GM12878 (cell line): ENCODE measurements at regions not wholly inside any gene's neighbourhood (a gene's known extent, or its start where the extent isn't known, plus 50 kb on each side); places are given as distances from the start of the nearest gene placed in this dataset.

Experiments used
- ATAC-seq: fragments of 200-7000 bp; cut with Tn5 transposase; 3 replicates; pipeline ENCODE4 v1.9.1; 2020; ENCODE audit warnings: mild to moderate bottlenecking, moderate library complexity
- BruUV-seq: library from RNA; stranded (reverse); fragments of 400-500 nt; replicated peaks from 2 replicates; lab custom pipeline; 2021; lab: Mats Ljungman, UMichigan
- CTCF ChIA-PET: fragments of 300-600 bp; sonication (Branson Sonifier 250); formaldehyde crosslinking; extraction: SDS; loops from one replicate; lab custom pipeline; 2021; ENCODE audit warnings: inconsistent platforms; lab: Yijun Ruan, JAX
- POLR2A ChIA-PET: fragments of 350-600 bp; formaldehyde crosslinking; extraction: SDS; loops from one replicate; lab custom pipeline; 2021; ENCODE audit warnings: inconsistent platforms; lab: Charles Lee
- RAD21 ChIA-PET: fragments of 300-600 bp; sonication (Branson Sonifier 250); formaldehyde crosslinking; loops from one replicate; lab custom pipeline; 2023; ENCODE audit warnings: antibody characterized with exemption; ENCODE audit not compliant: unreplicated experiment; lab: Charles Lee
- SMC1A ChIA-PET: fragments of 300-600 bp; sonication (Branson Sonifier 250); formaldehyde crosslinking; loops from one replicate; lab custom pipeline; 2023; ENCODE audit not compliant: unreplicated experiment, uncharacterized antibody; lab: Charles Lee
- DNase-seq: peaks from one replicate; pipeline ENCODE4 v3.0.0-alpha.2; 2011; ENCODE audit warnings: low read depth, low spot score
- FAIRE-seq: peaks from 3 replicates; lab custom pipeline; 2011; peaks lifted over from hg19 to GRCh38; lab: Jason Lieb, UNC
- H2AFZ ChIP-seq: 2 replicates; pipeline ENCODE4 v1.6.0; 2011; ENCODE audit warnings: low read depth, low read length, control low read depth; ENCODE audit not compliant: control insufficient read depth
- H3K27ac ChIP-seq: 2 replicates; pipeline ENCODE4 v1.5.1; 2011; ENCODE audit warnings: control low read depth; ENCODE audit not compliant: control insufficient read depth, insufficient read depth
- H3K27me3 ChIP-seq, 2 experiments: replicated peaks in 1 of 2; 2 replicates each; pipeline versions ENCODE4 v1.6.0 to v1.6.1; 2011; ENCODE audit warnings: low read length in 1 of 2; ENCODE audit not compliant: control insufficient read depth in 2 of 2, insufficient read depth in 2 of 2
- H3K36me3 ChIP-seq, 2 experiments: 2 replicates each; pipeline ENCODE4 v1.5.1; 2011; ENCODE audit warnings: low read length in 1 of 2; ENCODE audit not compliant: control insufficient read depth in 2 of 2, insufficient read depth in 2 of 2
- H3K4me1 ChIP-seq: 2 replicates; pipeline ENCODE4 v1.6.1; 2011; ENCODE audit warnings: mild to moderate bottlenecking, low read length, moderate library complexity, mixed read lengths; ENCODE audit not compliant: control insufficient read depth, insufficient read depth
- H3K4me2 ChIP-seq: 2 replicates; pipeline ENCODE4 v1.6.0; 2011; ENCODE audit warnings: control low read depth; ENCODE audit not compliant: control insufficient read depth, insufficient read depth
- H3K4me3 ChIP-seq: fragments of 200-600 bp; sonication (generic); 2 replicates; pipeline ENCODE4 v1.5.1; 2016
- H3K79me2 ChIP-seq: 2 replicates; pipeline ENCODE4 v1.6.0; 2011; ENCODE audit warnings: low read length; ENCODE audit not compliant: control insufficient read depth, insufficient read depth
- H3K9ac ChIP-seq: 2 replicates; pipeline ENCODE4 v1.8.0; 2011; ENCODE audit warnings: low read length, control low read depth, mixed read lengths; ENCODE audit not compliant: control insufficient read depth, insufficient read depth
- H3K9me3 ChIP-seq: replicated peaks from 3 replicates; pipeline ENCODE4 v1.5.1; 2011; ENCODE audit warnings: mild to moderate bottlenecking, low read length; ENCODE audit not compliant: control insufficient read depth, insufficient read depth
- H4K20me1 ChIP-seq: 2 replicates; pipeline ENCODE4 v1.6.0; 2011; ENCODE audit not compliant: control insufficient read depth, insufficient read depth
- BCL11A ChIP-seq: IDR thresholded peaks from 2 replicates; pipeline ENCODE4 v1.6.1; 2011; ENCODE audit warnings: low read depth, low read length
- BHLHE40 ChIP-seq, 2 experiments: fragments of 450-650 bp in 1 of 2; IDR thresholded peaks; 2 replicates each; pipeline ENCODE4 v1.6.1; 2011 to 2017; ENCODE audit warnings: low read depth in 2 of 2, borderline replicate concordance in 1 of 2, improper control_type of control experiment in 1 of 2, low read length in 1 of 2, mild to moderate bottlenecking in 1 of 2
- E2F8 ChIP-seq: fragments of 450-650 bp; IDR thresholded peaks from 2 replicates; pipeline ENCODE4 v1.6.1; 2018; ENCODE audit warnings: mild to moderate bottlenecking, low read depth, moderate library complexity; ENCODE audit not compliant: partially characterized antibody
- EGR1 ChIP-seq, 2 experiments: IDR thresholded peaks; 1 replicate in 1 of 2; 2 replicates in 1 of 2; pipeline ENCODE4 v1.6.1; 2011 to 2012; ENCODE audit warnings: low read depth in 2 of 2, low read length in 2 of 2, borderline replicate concordance in 1 of 2, mild to moderate bottlenecking in 1 of 2, moderate library complexity in 1 of 2
- GATAD2B ChIP-seq: fragments of 450-650 bp; conservative IDR thresholded peaks from 2 replicates; pipeline ENCODE4 v1.6.1; 2017; ENCODE audit warnings: low read depth, mild to moderate bottlenecking, moderate library complexity
- LARP7 ChIP-seq: fragments of 450-650 bp; IDR thresholded peaks from 2 replicates; pipeline ENCODE4 v1.6.1; 2017; ENCODE audit warnings: mild to moderate bottlenecking
- NFYA ChIP-seq: IDR thresholded peaks from 2 replicates; pipeline ENCODE4 v1.6.1; 2011; ENCODE audit warnings: low read depth, mild to moderate bottlenecking, low read length, improper control_type of control experiment, borderline replicate concordance
- SP1 ChIP-seq: IDR thresholded peaks from one replicate; pipeline ENCODE4 v1.6.1; 2011; ENCODE audit warnings: low read depth, low read length
- SPI1 ChIP-seq: IDR thresholded peaks from 2 replicates; pipeline ENCODE4 v1.6.1; 2011; ENCODE audit warnings: low read depth, mild to moderate bottlenecking, low read length, moderate library complexity, borderline replicate concordance; ENCODE audit not compliant: insufficient read depth
- YBX1 ChIP-seq: fragments of 450-650 bp; IDR thresholded peaks from 2 replicates; pipeline ENCODE4 v1.6.1; 2016; ENCODE audit warnings: antibody characterized with exemption
- ZNF217 ChIP-seq: fragments of 450-650 bp; IDR thresholded peaks from 2 replicates; pipeline ENCODE4 v1.6.1; 2017; ENCODE audit warnings: antibody characterized with exemption, mild to moderate bottlenecking
- WGBS: methylation state at CpG from one replicate; pipeline ENCODE4 v1.1.6; 2016; ENCODE audit warnings: low lambda C conversion rate; ENCODE audit not compliant: insufficient replicate concordance, insufficient coverage; ENCODE audit errors: missing lambda C conversion rate; 5-methylcytosine and 5-hydroxymethylcytosine counted together
- in situ Hi-C: fragments of 300-500 bp; cut with MboI; formaldehyde crosslinking; loops from 9 replicates; pipeline ENCODE4 v1.14.3; 2018; ENCODE audit warnings: mixed read lengths
- intact Hi-C: fragments of 100-400 bp; cut with micrococcal nuclease; formaldehyde crosslinking; loops from one replicate; pipeline ENCODE4 v1.14.2; 2022; ENCODE audit not compliant: unreplicated experiment
- TF ChIP-seq, protein P1 (sequence below): IDR thresholded peaks from 2 replicates; pipeline ENCODE4 v1.6.1; 2012; ENCODE audit warnings: low read depth, low read length, improper control_type of control experiment
- TF ChIP-seq, protein P2 (sequence below): fragments of 450-650 bp; formaldehyde crosslinking; IDR thresholded peaks from 2 replicates; pipeline ENCODE4 v1.4.0; 2020; ENCODE audit warnings: mild to moderate bottlenecking, moderate library complexity

DNA sequence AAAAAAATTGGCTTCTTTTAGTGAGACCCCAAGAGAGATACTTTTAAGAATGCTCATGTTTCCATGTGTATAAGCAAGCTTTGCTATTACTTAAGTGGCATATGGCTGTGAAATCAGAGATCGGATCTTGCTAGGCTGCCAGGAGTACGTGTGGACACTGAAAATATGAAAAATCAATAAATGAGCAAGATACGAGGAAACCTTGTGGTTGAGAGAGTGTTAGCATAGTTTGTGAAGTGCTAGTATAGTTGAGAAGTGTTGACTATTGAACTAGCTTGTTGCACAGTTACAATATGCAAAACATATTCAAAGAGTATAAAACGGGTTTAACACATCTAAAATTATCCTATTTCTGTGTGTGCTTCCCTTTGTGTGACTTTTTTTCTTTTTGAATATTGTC lies 230.9 kb upstream of the NOVA1 start:
- H3K4me1 ChIP-seq, result no peaks in the 10 kb centered on the region
- no peak overlapping the region for H2AFZ ChIP-seq
- H3K79me2 ChIP-seq, result no peaks in the 10 kb centered on the region
- FAIRE-seq (no peak), ATAC-seq (no peak), DNase-seq (no peak)
- no peak overlapping the region for H3K4me3 ChIP-seq
- 29% methylated on average over 4 of the region's 4 CpGs for WGBS
- H3K9me3 ChIP-seq, result no peaks in the 10 kb centered on the region
- no peaks in the 10 kb centered on the region for H3K36me3 ChIP-seq
- no TSS peak for BruUV-seq
- H3K27ac ChIP-seq, result no peak overlapping the region
- no peak overlapping the region for H3K9ac ChIP-seq
- SMC1A ChIA-PET, result interaction anchor here (0.9 kb wide), 1 partner anchor 12 kb away, joined by 3 read pairs; no protein-coding TSS in a partner anchor
- RAD21 ChIA-PET, result no interaction called here
- POLR2A ChIA-PET, result no interaction called here
- H4K20me1 ChIP-seq, result no peaks in the 10 kb centered on the region
- H3K27me3 ChIP-seq, result no peaks in the 10 kb centered on the region
- in situ Hi-C loops (no loop called here), intact Hi-C loops (no loop called here)
- H3K4me2 ChIP-seq, result no peak overlapping the region
- CTCF ChIA-PET, result no interaction called here
- TF ChIP-seq BHLHE40 (IDR thresholded peaks at IDR 0.05; ENCODE audit: borderline replicate concordance in 1 of 2, low read depth in 2 of 2, low read length in 1 of 2) (no peak), SPI1 (no peak), BCL11A (no peak), GATAD2B (no peak), ZNF217 (no peak), LARP7 (no peak), YBX1 (no peak), E2F8 (no peak), EGR1 (IDR thresholded peaks at IDR 0.05; ENCODE audit: borderline replicate concordance in 1 of 2, low read depth in 2 of 2, low read length in 2 of 2) (no peak), SP1 (no peak), NFYA (no peak)
- TF ChIP-seq, protein P1, sequence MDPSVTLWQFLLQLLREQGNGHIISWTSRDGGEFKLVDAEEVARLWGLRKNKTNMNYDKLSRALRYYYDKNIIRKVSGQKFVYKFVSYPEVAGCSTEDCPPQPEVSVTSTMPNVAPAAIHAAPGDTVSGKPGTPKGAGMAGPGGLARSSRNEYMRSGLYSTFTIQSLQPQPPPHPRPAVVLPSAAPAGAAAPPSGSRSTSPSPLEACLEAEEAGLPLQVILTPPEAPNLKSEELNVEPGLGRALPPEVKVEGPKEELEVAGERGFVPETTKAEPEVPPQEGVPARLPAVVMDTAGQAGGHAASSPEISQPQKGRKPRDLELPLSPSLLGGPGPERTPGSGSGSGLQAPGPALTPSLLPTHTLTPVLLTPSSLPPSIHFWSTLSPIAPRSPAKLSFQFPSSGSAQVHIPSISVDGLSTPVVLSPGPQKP, result no peak
- TF ChIP-seq, protein P2, sequence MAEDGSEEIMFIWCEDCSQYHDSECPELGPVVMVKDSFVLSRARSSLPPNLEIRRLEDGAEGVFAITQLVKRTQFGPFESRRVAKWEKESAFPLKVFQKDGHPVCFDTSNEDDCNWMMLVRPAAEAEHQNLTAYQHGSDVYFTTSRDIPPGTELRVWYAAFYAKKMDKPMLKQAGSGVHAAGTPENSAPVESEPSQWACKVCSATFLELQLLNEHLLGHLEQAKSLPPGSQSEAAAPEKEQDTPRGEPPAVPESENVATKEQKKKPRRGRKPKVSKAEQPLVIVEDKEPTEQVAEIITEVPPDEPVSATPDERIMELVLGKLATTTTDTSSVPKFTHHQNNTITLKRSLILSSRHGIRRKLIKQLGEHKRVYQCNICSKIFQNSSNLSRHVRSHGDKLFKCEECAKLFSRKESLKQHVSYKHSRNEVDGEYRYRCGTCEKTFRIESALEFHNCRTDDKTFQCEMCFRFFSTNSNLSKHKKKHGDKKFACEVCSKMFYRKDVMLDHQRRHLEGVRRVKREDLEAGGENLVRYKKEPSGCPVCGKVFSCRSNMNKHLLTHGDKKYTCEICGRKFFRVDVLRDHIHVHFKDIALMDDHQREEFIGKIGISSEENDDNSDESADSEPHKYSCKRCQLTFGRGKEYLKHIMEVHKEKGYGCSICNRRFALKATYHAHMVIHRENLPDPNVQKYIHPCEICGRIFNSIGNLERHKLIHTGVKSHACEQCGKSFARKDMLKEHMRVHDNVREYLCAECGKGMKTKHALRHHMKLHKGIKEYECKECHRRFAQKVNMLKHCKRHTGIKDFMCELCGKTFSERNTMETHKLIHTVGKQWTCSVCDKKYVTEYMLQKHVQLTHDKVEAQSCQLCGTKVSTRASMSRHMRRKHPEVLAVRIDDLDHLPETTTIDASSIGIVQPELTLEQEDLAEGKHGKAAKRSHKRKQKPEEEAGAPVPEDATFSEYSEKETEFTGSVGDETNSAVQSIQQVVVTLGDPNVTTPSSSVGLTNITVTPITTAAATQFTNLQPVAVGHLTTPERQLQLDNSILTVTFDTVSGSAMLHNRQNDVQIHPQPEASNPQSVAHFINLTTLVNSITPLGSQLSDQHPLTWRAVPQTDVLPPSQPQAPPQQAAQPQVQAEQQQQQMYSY (CRISPR knock-in tag), result no peak
